Neural cell (in vitro differentiated cells): ENCODE measurements at regions not wholly inside any gene's neighbourhood (a gene's known extent, or its start where the extent isn't known, plus 50 kb on each side); places are given as distances from the start of the nearest gene placed in this dataset.

Source experiments
- H2AFZ ChIP-seq: fragments of 200-600, 300-800 bp; sonication (generic), shearing (Covaris generic); 2 replicates; pipeline ENCODE4 v1.6.0; 2014; ENCODE audit warnings: low read depth, mild to moderate bottlenecking, antibody characterized with exemption, low read length, moderate library complexity
- H3F3A ChIP-seq: fragments of 200-600 bp; shearing (Covaris generic); 2 replicates; pipeline ENCODE4 v1.6.1; 2016; ENCODE audit warnings: mild to moderate bottlenecking, moderate library complexity, mixed read lengths, antibody characterized with exemption, low read length; ENCODE audit not compliant: insufficient read depth, poor library complexity, severe bottlenecking
- H3K27ac ChIP-seq: fragments of 200-600, 300-800 bp; sonication (generic), shearing (Covaris generic); 2 replicates; pipeline ENCODE4 v1.5.1; 2014; ENCODE audit warnings: mild to moderate bottlenecking, low read length, moderate library complexity
- H3K27me3 ChIP-seq: fragments of 300-800, 200-600 bp; sonication (generic), shearing (Covaris generic); 2 replicates; pipeline ENCODE4 v1.6.0; 2014; ENCODE audit warnings: mild to moderate bottlenecking, low read depth, low read length, moderate library complexity; ENCODE audit not compliant: insufficient read depth
- H3K36me3 ChIP-seq: fragments of 300-800, 200-600 bp; sonication (generic), shearing (Covaris generic); 2 replicates; pipeline ENCODE4 v1.5.1; 2014; ENCODE audit warnings: mild to moderate bottlenecking, antibody characterized with exemption, low read length, moderate library complexity; ENCODE audit not compliant: insufficient read depth
- H3K4me2 ChIP-seq: fragments of 300-800, 200-600 bp; sonication (generic), shearing (Covaris generic); 2 replicates; pipeline ENCODE4 v1.6.0; 2014; ENCODE audit warnings: mild to moderate bottlenecking, low read length
- H3K4me3 ChIP-seq: fragments of 300-800, 200-600 bp; sonication (generic), shearing (Covaris generic); 2 replicates; pipeline ENCODE4 v1.5.1; 2014; ENCODE audit warnings: mild to moderate bottlenecking, low read length, moderate library complexity
- H3K79me2 ChIP-seq: fragments of 200-600 bp; shearing (Covaris generic); replicated peaks from 2 replicates; pipeline ENCODE4 v1.6.0; 2014; ENCODE audit warnings: mild to moderate bottlenecking, low read length, moderate library complexity; ENCODE audit not compliant: insufficient read depth
- H3K9ac ChIP-seq: fragments of 300-800, 200-600 bp; sonication (generic), shearing (Covaris generic); 2 replicates; pipeline ENCODE4 v1.6.1; 2016; ENCODE audit warnings: mild to moderate bottlenecking, low read length, mixed read lengths
- H3K9me2 ChIP-seq: fragments of 200-600 bp; shearing (Covaris generic); 2 replicates; pipeline ENCODE4 v1.6.1; 2016; ENCODE audit warnings: mild to moderate bottlenecking, low read length, mixed read lengths; ENCODE audit not compliant: insufficient read depth
- H3K9me3 ChIP-seq: fragments of 200-600, 300-800 bp; sonication (generic), shearing (Covaris generic); 2 replicates; pipeline ENCODE4 v1.6.1; 2016; ENCODE audit warnings: mild to moderate bottlenecking, mixed run types, low read length, moderate library complexity, mixed read lengths
- H4K20me1 ChIP-seq: fragments of 200-600 bp; shearing (Covaris generic); 2 replicates; pipeline ENCODE4 v1.6.1; 2016; ENCODE audit warnings: mild to moderate bottlenecking, mixed run types; ENCODE audit not compliant: insufficient read depth
- EP300 ChIP-seq: fragments of 450-650 bp; conservative IDR thresholded peaks from 2 replicates; pipeline ENCODE4 v1.6.1; 2014; ENCODE audit warnings: antibody characterized with exemption, mild to moderate bottlenecking, moderate library complexity; ENCODE audit not compliant: poor library complexity, severe bottlenecking
- EZH2 ChIP-seq: fragments of 200-600, 300-800 bp; shearing (Covaris generic), sonication (generic); IDR thresholded peaks from 2 replicates; pipeline ENCODE4 v1.6.1; 2014; ENCODE audit warnings: antibody characterized with exemption, low read length, borderline replicate concordance, mild to moderate bottlenecking; ENCODE audit not compliant: insufficient read depth, poor library complexity, severe bottlenecking
- MXI1 ChIP-seq: fragments of 450-650 bp; conservative IDR thresholded peaks from 2 replicates; pipeline ENCODE4 v1.6.1; 2014; ENCODE audit warnings: antibody characterized with exemption, mild to moderate bottlenecking; ENCODE audit not compliant: poor library complexity, severe bottlenecking
- POLR2AphosphoS5 ChIP-seq: IDR thresholded peaks from 2 replicates; pipeline ENCODE4 v1.6.1; 2012
- RAD21 ChIP-seq: fragments of 450-650 bp; conservative IDR thresholded peaks from 2 replicates; pipeline ENCODE4 v1.6.1; 2014; ENCODE audit warnings: antibody characterized with exemption, mild to moderate bottlenecking, moderate library complexity
- SMC3 ChIP-seq: fragments of 450-650 bp; conservative IDR thresholded peaks from 2 replicates; pipeline ENCODE4 v1.6.1; 2014; ENCODE audit warnings: antibody characterized with exemption, mild to moderate bottlenecking, moderate library complexity; ENCODE audit not compliant: poor library complexity
- TAF1 ChIP-seq: IDR thresholded peaks from 2 replicates; pipeline ENCODE4 v1.6.1; 2012; ENCODE audit warnings: low read depth
- TF ChIP-seq, protein P1 (sequence below): fragments of 450-650 bp; IDR thresholded peaks from 2 replicates; pipeline ENCODE4 v1.5.1; 2014; ENCODE audit warnings: antibody characterized with exemption, mild to moderate bottlenecking, moderate library complexity; ENCODE audit not compliant: poor library complexity, severe bottlenecking
- TF ChIP-seq, protein P2 (sequence below): IDR thresholded peaks from 2 replicates; pipeline ENCODE4 v1.6.1; 2012; ENCODE audit warnings: borderline replicate concordance

DNA sequence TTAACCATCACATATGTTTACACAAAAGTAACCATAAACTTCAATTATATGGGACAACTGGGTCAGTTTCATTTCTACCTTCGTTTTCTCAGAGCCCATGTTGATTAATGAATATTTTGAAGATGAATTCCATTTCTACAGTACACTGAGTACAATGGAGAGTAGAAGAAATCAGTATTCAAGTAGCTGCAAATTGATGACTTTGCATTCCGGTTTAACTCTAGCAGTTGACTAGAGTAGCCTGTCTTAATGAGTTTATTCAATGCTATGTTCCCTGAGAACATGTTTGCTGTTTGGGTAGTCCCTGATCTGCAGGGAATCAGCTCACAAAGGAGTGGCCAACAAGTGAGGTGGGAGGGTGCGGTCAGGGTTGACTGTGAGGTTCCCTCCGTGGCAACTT, 168.3 kb downstream of the TRIML1 start:
- Histone ChIP-seq H3K27me3 (no peaks in the 10 kb centered on the region), H3K9me3 (no peaks in the 10 kb centered on the region), H3K36me3 (no peaks in the 10 kb centered on the region), H2AFZ (no peak overlapping the region), H3F3A (no peaks in the 10 kb centered on the region), H3K9me2 (no peaks in the 10 kb centered on the region), H4K20me1 (no peaks in the 10 kb centered on the region), H3K79me2 (no peaks in the 10 kb centered on the region), H3K4me3 (no peak overlapping the region), H3K4me2 (no peak overlapping the region), H3K27ac (no peak overlapping the region), H3K9ac (no peak overlapping the region)
- TF ChIP-seq EZH2: no peak
- no peak for TF ChIP-seq EP300
- no peak for TF ChIP-seq RAD21
- TF ChIP-seq TAF1: no peak
- no peak for TF ChIP-seq POLR2AphosphoS5
- TF ChIP-seq, protein P1, sequence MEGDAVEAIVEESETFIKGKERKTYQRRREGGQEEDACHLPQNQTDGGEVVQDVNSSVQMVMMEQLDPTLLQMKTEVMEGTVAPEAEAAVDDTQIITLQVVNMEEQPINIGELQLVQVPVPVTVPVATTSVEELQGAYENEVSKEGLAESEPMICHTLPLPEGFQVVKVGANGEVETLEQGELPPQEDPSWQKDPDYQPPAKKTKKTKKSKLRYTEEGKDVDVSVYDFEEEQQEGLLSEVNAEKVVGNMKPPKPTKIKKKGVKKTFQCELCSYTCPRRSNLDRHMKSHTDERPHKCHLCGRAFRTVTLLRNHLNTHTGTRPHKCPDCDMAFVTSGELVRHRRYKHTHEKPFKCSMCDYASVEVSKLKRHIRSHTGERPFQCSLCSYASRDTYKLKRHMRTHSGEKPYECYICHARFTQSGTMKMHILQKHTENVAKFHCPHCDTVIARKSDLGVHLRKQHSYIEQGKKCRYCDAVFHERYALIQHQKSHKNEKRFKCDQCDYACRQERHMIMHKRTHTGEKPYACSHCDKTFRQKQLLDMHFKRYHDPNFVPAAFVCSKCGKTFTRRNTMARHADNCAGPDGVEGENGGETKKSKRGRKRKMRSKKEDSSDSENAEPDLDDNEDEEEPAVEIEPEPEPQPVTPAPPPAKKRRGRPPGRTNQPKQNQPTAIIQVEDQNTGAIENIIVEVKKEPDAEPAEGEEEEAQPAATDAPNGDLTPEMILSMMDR: no peak
- TF ChIP-seq, protein P2, sequence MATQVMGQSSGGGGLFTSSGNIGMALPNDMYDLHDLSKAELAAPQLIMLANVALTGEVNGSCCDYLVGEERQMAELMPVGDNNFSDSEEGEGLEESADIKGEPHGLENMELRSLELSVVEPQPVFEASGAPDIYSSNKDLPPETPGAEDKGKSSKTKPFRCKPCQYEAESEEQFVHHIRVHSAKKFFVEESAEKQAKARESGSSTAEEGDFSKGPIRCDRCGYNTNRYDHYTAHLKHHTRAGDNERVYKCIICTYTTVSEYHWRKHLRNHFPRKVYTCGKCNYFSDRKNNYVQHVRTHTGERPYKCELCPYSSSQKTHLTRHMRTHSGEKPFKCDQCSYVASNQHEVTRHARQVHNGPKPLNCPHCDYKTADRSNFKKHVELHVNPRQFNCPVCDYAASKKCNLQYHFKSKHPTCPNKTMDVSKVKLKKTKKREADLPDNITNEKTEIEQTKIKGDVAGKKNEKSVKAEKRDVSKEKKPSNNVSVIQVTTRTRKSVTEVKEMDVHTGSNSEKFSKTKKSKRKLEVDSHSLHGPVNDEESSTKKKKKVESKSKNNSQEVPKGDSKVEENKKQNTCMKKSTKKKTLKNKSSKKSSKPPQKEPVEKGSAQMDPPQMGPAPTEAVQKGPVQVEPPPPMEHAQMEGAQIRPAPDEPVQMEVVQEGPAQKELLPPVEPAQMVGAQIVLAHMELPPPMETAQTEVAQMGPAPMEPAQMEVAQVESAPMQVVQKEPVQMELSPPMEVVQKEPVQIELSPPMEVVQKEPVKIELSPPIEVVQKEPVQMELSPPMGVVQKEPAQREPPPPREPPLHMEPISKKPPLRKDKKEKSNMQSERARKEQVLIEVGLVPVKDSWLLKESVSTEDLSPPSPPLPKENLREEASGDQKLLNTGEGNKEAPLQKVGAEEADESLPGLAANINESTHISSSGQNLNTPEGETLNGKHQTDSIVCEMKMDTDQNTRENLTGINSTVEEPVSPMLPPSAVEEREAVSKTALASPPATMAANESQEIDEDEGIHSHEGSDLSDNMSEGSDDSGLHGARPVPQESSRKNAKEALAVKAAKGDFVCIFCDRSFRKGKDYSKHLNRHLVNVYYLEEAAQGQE: no peak
- no peak for TF ChIP-seq MXI1
- no peak for TF ChIP-seq SMC3

DNA sequence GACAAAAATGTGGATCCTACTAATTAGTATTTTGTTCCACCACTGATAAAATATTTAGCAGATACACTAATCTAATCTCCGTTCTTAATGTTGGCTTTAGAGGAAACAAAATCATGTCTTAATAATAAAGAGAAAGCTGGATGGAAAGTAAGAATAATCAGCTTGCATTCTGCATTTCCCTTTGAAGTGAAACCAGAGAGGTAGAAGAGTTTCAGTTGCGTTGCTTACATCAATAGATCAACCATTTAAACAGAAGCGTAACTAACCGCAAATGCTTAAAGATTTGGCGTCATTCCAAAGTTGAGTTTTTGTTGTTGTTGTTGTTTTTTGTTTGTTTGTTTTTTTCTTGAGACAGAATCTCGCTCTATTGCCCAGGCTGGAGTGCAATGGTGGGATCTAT, 168.9 kb downstream of the TRIML1 start:
- no peak overlapping the region for H3K27ac ChIP-seq
- TF ChIP-seq, protein P2: no peak
- TF ChIP-seq TAF1 (no peak), RAD21 (no peak), SMC3 (no peak)
- no peaks in the 10 kb centered on the region for H3K9me3 ChIP-seq
- H3K4me2 ChIP-seq: no peak overlapping the region
- H3K79me2 ChIP-seq: no peaks in the 10 kb centered on the region
- H2AFZ ChIP-seq: no peak overlapping the region
- no peaks in the 10 kb centered on the region for H3F3A ChIP-seq
- H4K20me1 ChIP-seq: no peaks in the 10 kb centered on the region
- no peak overlapping the region for H3K9ac ChIP-seq
- H3K36me3 ChIP-seq: no peaks in the 10 kb centered on the region
- H3K27me3 ChIP-seq: no peaks in the 10 kb centered on the region
- H3K9me2 ChIP-seq: no peaks in the 10 kb centered on the region
- no peak overlapping the region for H3K4me3 ChIP-seq
